IMR-90 (cell line): ENCODE measurements at regions not wholly inside any gene's neighbourhood (a gene's known extent, or its start where the extent isn't known, plus 50 kb on each side); places are given as distances from the start of the nearest gene placed in this dataset.

Experiments used
- ATAC-seq: fragments of 200-7000 bp; cut with Tn5 transposase; 2 replicates; pipeline ENCODE4 v1.9.1; 2020; ENCODE audit warnings: low read depth, mild to moderate bottlenecking, moderate library complexity
- BruUV-seq: library from RNA; stranded (reverse); fragments of 400-500 nt; replicated peaks from 2 replicates; lab custom pipeline; 2021; lab: Mats Ljungman, UMichigan
- CTCF ChIA-PET: fragments of 300-600 bp; formaldehyde crosslinking; extraction: SDS; loops from one replicate; lab custom pipeline; 2021; ENCODE audit warnings: antibody characterized with exemption; lab: Yijun Ruan, JAX
- POLR2A ChIA-PET: fragments of 300-600 bp; sonication (Branson Sonifier 250); formaldehyde crosslinking; loops from one replicate; lab custom pipeline; 2022; ENCODE audit warnings: antibody characterized with exemption; ENCODE audit not compliant: unreplicated experiment; lab: Charles Lee
- DNase-seq: peaks from one replicate; pipeline ENCODE4 v3.0.0; 2013
- H2AFZ ChIP-seq: replicated peaks from 2 replicates; pipeline ENCODE3; 2013; ENCODE audit warnings: low read length, mild to moderate bottlenecking; ENCODE audit not compliant: poor library complexity
- H2AK5ac ChIP-seq: 2 replicates; pipeline ENCODE4 v1.6.1; 2013; ENCODE audit warnings: low read depth, low read length, inconsistent platforms
- H2AK9ac ChIP-seq: replicated peaks from 2 replicates; pipeline ENCODE3; 2013; ENCODE audit warnings: mild to moderate bottlenecking, low read depth, low read length, moderate library complexity; ENCODE audit not compliant: poor library complexity
- H2BK120ac ChIP-seq: 2 replicates; pipeline ENCODE4 v1.6.1; 2013; ENCODE audit warnings: low read depth, low read length, inconsistent platforms
- H2BK15ac ChIP-seq: 3 replicates; pipeline ENCODE4 v1.6.1; 2013; ENCODE audit warnings: low read depth, low read length, inconsistent platforms
- H2BK20ac ChIP-seq: 2 replicates; pipeline ENCODE4 v1.6.1; 2013; ENCODE audit warnings: low read depth, mild to moderate bottlenecking, inconsistent platforms, low read length, moderate library complexity
- H2BK5ac ChIP-seq: 2 replicates; pipeline ENCODE4 v1.6.1; 2013; ENCODE audit warnings: mild to moderate bottlenecking, low read depth, low read length, inconsistent platforms; ENCODE audit not compliant: poor library complexity, severe bottlenecking
- H3K14ac ChIP-seq: replicated peaks from 2 replicates; pipeline ENCODE4 v1.6.1; 2013; ENCODE audit warnings: low read depth, low read length, inconsistent platforms
- H3K18ac ChIP-seq: 2 replicates; pipeline ENCODE4 v1.6.1; 2013; ENCODE audit warnings: low read depth, low read length, control low read depth
- H3K23ac ChIP-seq: 2 replicates; pipeline ENCODE4 v1.6.1; 2013; ENCODE audit warnings: low read depth, low read length, inconsistent platforms
- H3K27ac ChIP-seq: 2 replicates; pipeline ENCODE4 v1.5.1; 2013; ENCODE audit warnings: mild to moderate bottlenecking, control low read depth, low read length; ENCODE audit not compliant: insufficient read depth
- H3K27me3 ChIP-seq: 2 replicates; pipeline ENCODE4 v1.6.1; 2013; ENCODE audit warnings: low read length; ENCODE audit not compliant: control insufficient read depth, insufficient read depth
- H3K36me3 ChIP-seq: 2 replicates; pipeline ENCODE4 v1.6.1; 2013; ENCODE audit warnings: low read length, mixed read lengths; ENCODE audit not compliant: control insufficient read depth, insufficient read depth
- H3K4ac ChIP-seq: 2 replicates; pipeline ENCODE4 v1.6.1; 2013; ENCODE audit warnings: low read depth, low read length, inconsistent platforms
- H3K4me1 ChIP-seq: 2 replicates; pipeline ENCODE4 v1.6.1; 2013; ENCODE audit warnings: low read length, mixed read lengths; ENCODE audit not compliant: control insufficient read depth, insufficient read depth
- H3K4me2 ChIP-seq: 2 replicates; pipeline ENCODE4 v1.6.1; 2013; ENCODE audit warnings: low read depth, mild to moderate bottlenecking, control low read depth, low read length, moderate library complexity
- H3K4me3 ChIP-seq: 2 replicates; pipeline ENCODE4 v1.5.1; 2013; ENCODE audit warnings: low read depth, mild to moderate bottlenecking, control low read depth, low read length, moderate library complexity; ENCODE audit not compliant: insufficient read depth
- H3K56ac ChIP-seq: 2 replicates; pipeline ENCODE4 v1.6.1; 2013; ENCODE audit warnings: low read length, inconsistent platforms; ENCODE audit not compliant: insufficient read depth; ENCODE audit errors: extremely low read depth
- H3K79me1 ChIP-seq, 2 experiments: 2 replicates each; pipeline ENCODE4 v1.6.1; 2013; ENCODE audit warnings: low read length in 2 of 2, inconsistent platforms in 1 of 2, low read depth in 1 of 2
- H3K9ac ChIP-seq: 2 replicates; pipeline ENCODE4 v1.6.1; 2013; ENCODE audit warnings: low read depth, low read length, control low read depth
- H3K9me1 ChIP-seq: 2 replicates; pipeline ENCODE4 v1.6.1; 2013; ENCODE audit warnings: low read length, inconsistent platforms; ENCODE audit not compliant: insufficient read depth
- H3K9me3 ChIP-seq: 2 replicates; pipeline ENCODE4 v1.6.1; 2013; ENCODE audit warnings: low read length; ENCODE audit not compliant: control insufficient read depth, insufficient read depth
- H4K20me1 ChIP-seq: 2 replicates; pipeline ENCODE4 v1.6.1; 2013; ENCODE audit warnings: low read length, inconsistent platforms; ENCODE audit not compliant: insufficient read depth
- H4K5ac ChIP-seq: 2 replicates; pipeline ENCODE4 v1.6.1; 2013; ENCODE audit warnings: mild to moderate bottlenecking, low read depth, low read length, control low read depth
- H4K8ac ChIP-seq, 2 experiments: 2 replicates each; pipeline ENCODE4 v1.6.1; 2013; ENCODE audit warnings: low read depth in 2 of 2, low read length in 2 of 2, control low read depth in 1 of 2, inconsistent platforms in 1 of 2
- H4K91ac ChIP-seq: 2 replicates; pipeline ENCODE4 v1.6.1; 2013; ENCODE audit warnings: low read depth, low read length, inconsistent platforms; ENCODE audit not compliant: insufficient read depth
- BHLHE40 ChIP-seq: fragments of 150-350 bp; IDR thresholded peaks from 2 replicates; pipeline ENCODE4 v1.6.1; 2016; ENCODE audit warnings: mild to moderate bottlenecking, low read depth, low read length
- CEBPB ChIP-seq: IDR thresholded peaks from 2 replicates; pipeline ENCODE4 v1.6.1; 2012; ENCODE audit warnings: low read depth, low read length, improper control_type of control experiment
- CHD1 ChIP-seq: IDR thresholded peaks from 2 replicates; pipeline ENCODE4 v1.6.1; 2012; ENCODE audit warnings: low read depth, low read length, improper control_type of control experiment
- MAFK ChIP-seq: IDR thresholded peaks from 2 replicates; pipeline ENCODE4 v1.6.1; 2012; ENCODE audit warnings: low read depth, low read length, improper control_type of control experiment
- MAZ ChIP-seq: IDR thresholded peaks from 2 replicates; pipeline ENCODE4 v1.6.1; 2012; ENCODE audit warnings: low read depth, mild to moderate bottlenecking, low read length, improper control_type of control experiment, moderate library complexity, borderline replicate concordance
- SMC3 ChIP-seq: fragments of 150-350 bp; IDR thresholded peaks from 2 replicates; pipeline ENCODE4 v1.6.1; 2016; ENCODE audit warnings: low read depth, mild to moderate bottlenecking, antibody characterized with exemption, low read length, moderate library complexity
- USF2 ChIP-seq: fragments of 150-350 bp; IDR thresholded peaks from 2 replicates; pipeline ENCODE4 v1.6.1; 2017; ENCODE audit warnings: mild to moderate bottlenecking, antibody characterized with exemption, low read length, low read depth
- WGBS, 2 experiments: methylation state at CpG; one replicate each; pipeline versions ENCODE4 v1.1.5 to v1.1.7; 2013; ENCODE audit warnings: missing lambda C conversion rate in 2 of 2; ENCODE audit not compliant: insufficient read length in 1 of 2; ENCODE audit errors: extremely low coverage in 2 of 2; 5-methylcytosine and 5-hydroxymethylcytosine counted together
- dilution Hi-C: fragments of 300-500 bp; cut with HindIII; formaldehyde crosslinking; loops from one replicate; pipeline ENCODE4 v1.14.3; 2018; ENCODE audit warnings: low sequenced_read_pairs; ENCODE audit not compliant: unreplicated experiment
- in situ Hi-C: fragments of 300-500 bp; cut with MboI; formaldehyde crosslinking; loops from 3 replicates; pipeline ENCODE4 v1.14.3; 2019; ENCODE audit warnings: low sequenced_read_pairs, inconsistent platforms, mixed read lengths
- intact Hi-C: fragments of 100-400 bp; cut with micrococcal nuclease; formaldehyde crosslinking; loops from 2 replicates; pipeline ENCODE4 v1.10.0; 2022

GRCh38 chr9:115849679-115850412, 303.7 kb upstream of the PAPPA start:
- no peak overlapping the region for H3K9ac ChIP-seq
- no CpG with 5 or more reads among the region's 3 CpGs for WGBS, 2 experiments
- H2AK9ac ChIP-seq, result no peak overlapping the region
- H3K36me3 ChIP-seq, result no peaks in the 10 kb centered on the region
- H3K4me2 ChIP-seq, result no peak overlapping the region
- H2AK5ac ChIP-seq, result no peak overlapping the region; the same call in 1 of the 2 replicates
- H3K79me1 ChIP-seq, result no peaks in the 10 kb centered on the region
- H3K23ac ChIP-seq, result no peak overlapping the region
- H3K56ac ChIP-seq, result no peak overlapping the region
- H4K5ac ChIP-seq, result no peak overlapping the region
- no TSS peak for BruUV-seq
- H2BK120ac ChIP-seq, result peak overlapping the region; percentile 3; the same call in 1 of the 2 replicates
- dilution Hi-C loops (no loop called here), in situ Hi-C loops (loop anchor here (10.0 kb wide), 1 partner anchor 255 kb away; no protein-coding TSS in a partner anchor), intact Hi-C loops (loop anchor here (5.0 kb wide), 2 partner anchors 258 to 307 kb away; no protein-coding TSS in a partner anchor)
- H2BK15ac ChIP-seq, result no peak overlapping the region; the same call in 2 of the 3 replicates
- no peak overlapping the region for H3K4me3 ChIP-seq
- H3K18ac ChIP-seq, result peak overlapping the region; percentile 92
- H4K8ac ChIP-seq, result no peak overlapping the region
- peaks cover 6% of the 10 kb centered on the region for H3K4me1 ChIP-seq
- H4K91ac ChIP-seq, result no peak overlapping the region
- H3K4ac ChIP-seq, result peak overlapping the region; percentile 66
- no peaks in the 10 kb centered on the region for H3K9me3 ChIP-seq
- H3K27ac ChIP-seq, result peak overlapping the region; percentile 73; the same call in 1 of the 2 replicates
- CTCF ChIA-PET, result no interaction called here
- TF ChIP-seq MAZ (no peak), MAFK (no peak), CHD1 (no peak), SMC3 (no peak), USF2 (no peak), BHLHE40 (no peak), CEBPB (no peak)
- POLR2A ChIA-PET, result no interaction called here
- no peaks in the 10 kb centered on the region for H4K20me1 ChIP-seq
- H3K14ac ChIP-seq, result 0 out of 2 replicates have a peak overlapping the region, but pooled peaks have one; percentile 1
- no peak overlapping the region for H2AFZ ChIP-seq
- peak overlapping the region; percentile 35; the same call in 1 of the 2 replicates for H2BK20ac ChIP-seq
- no peak overlapping the region for H2BK5ac ChIP-seq
- DNase-seq (peak; percentile 8), ATAC-seq (no peak)
- peaks cover 5% of the 10 kb centered on the region; the same call in 1 of the 2 replicates for H3K9me1 ChIP-seq
- no peaks in the 10 kb centered on the region for H3K27me3 ChIP-seq
